ENCODE measurements at regions not wholly inside any gene's neighbourhood (a gene's known extent, or its start where the extent isn't known, plus 50 kb on each side); places are given as distances from the start of the nearest gene placed in this dataset.

GRCh38 chr2:78589871-78590270, 435.6 kb upstream of the REG3G start:
- DNase-seq = no peak
- Histone ChIP-seq H3K9me3 (ENCODE audit: control insufficient read depth in 2 of 2, insufficient read depth in 1 of 2, low read depth in 1 of 2, low read length in 1 of 2) (no peaks in the 10 kb centered on the region), H3K27ac (ENCODE audit: low read depth in 1 of 3, low read length in 2 of 3) (no peak overlapping the region), H3K27me3 (ENCODE audit: control insufficient read depth in 3 of 3, insufficient read depth in 3 of 3, low read length in 3 of 3) (no peaks in the 10 kb centered on the region), H3K4me1 (ENCODE audit: control insufficient read depth in 3 of 3, insufficient read depth in 2 of 3, low read depth in 1 of 3, low read length in 2 of 3) (no peaks in the 10 kb centered on the region), H3K4me3 (ENCODE audit: low read depth in 1 of 3, low read length in 3 of 3) (no peak overlapping the region), H3K36me3 (ENCODE audit: control insufficient read depth in 3 of 3, insufficient read depth in 2 of 3, low read depth in 1 of 3, low read length in 3 of 3) (no peaks in the 10 kb centered on the region)
- no peak for FAIRE-seq

- FAIRE-seq = no peak
- Histone ChIP-seq H3K27ac (ENCODE audit: low read depth in 1 of 3, low read length in 2 of 3) (no peak overlapping the region), H3K4me1 (ENCODE audit: control insufficient read depth in 3 of 3, insufficient read depth in 2 of 3, low read depth in 1 of 3, low read length in 2 of 3) (no peaks in the 10 kb centered on the region), H3K27me3 (ENCODE audit: control insufficient read depth in 3 of 3, insufficient read depth in 3 of 3, low read length in 3 of 3) (no peaks in the 10 kb centered on the region), H3K36me3 (ENCODE audit: control insufficient read depth in 3 of 3, insufficient read depth in 2 of 3, low read depth in 1 of 3, low read length in 3 of 3) (no peaks in the 10 kb centered on the region), H3K4me3 (ENCODE audit: low read depth in 1 of 3, low read length in 3 of 3) (no peak overlapping the region), H3K9me3 (ENCODE audit: control insufficient read depth in 2 of 2, insufficient read depth in 1 of 2, low read depth in 1 of 2, low read length in 1 of 2) (no peaks in the 10 kb centered on the region)
- WGBS, 3 donors = 64 to 75% (median 69%) methylated on average over 3 of the region's 3 CpGs
- no peak for DNase-seq
These were observed 433.0 kb upstream of the REG3G start for GRCh38 chr2:78592491-78592890.

GRCh38 chr2:78601113-78601512, 424.4 kb upstream of the REG3G start:
- FAIRE-seq = no peak
- H3K4me3 ChIP-seq (ENCODE audit: low read depth in 1 of 3, low read length in 3 of 3) = no peak overlapping the region

GRCh38 chr2:78602862-78603261, 422.6 kb upstream of the REG3G start:
- no peak for FAIRE-seq
- Histone ChIP-seq H3K9me3 (ENCODE audit: control insufficient read depth in 2 of 2, insufficient read depth in 1 of 2, low read depth in 1 of 2, low read length in 1 of 2) (no peaks in the 10 kb centered on the region), H3K4me3 (ENCODE audit: low read depth in 1 of 3, low read length in 3 of 3) (no peak overlapping the region), H3K27me3 (ENCODE audit: control insufficient read depth in 3 of 3, insufficient read depth in 3 of 3, low read length in 3 of 3) (no peaks in the 10 kb centered on the region), H3K36me3 (ENCODE audit: control insufficient read depth in 3 of 3, insufficient read depth in 2 of 3, low read depth in 1 of 3, low read length in 3 of 3) (no peaks in the 10 kb centered on the region), H3K4me1 (ENCODE audit: control insufficient read depth in 3 of 3, insufficient read depth in 2 of 3, low read depth in 1 of 3, low read length in 2 of 3) (no peaks in the 10 kb centered on the region), H3K27ac (ENCODE audit: low read depth in 1 of 3, low read length in 2 of 3) (no peak overlapping the region)
- 90 to 94% (median 92%) methylated on average over 4 of the region's 4 CpGs for WGBS, 3 donors
- no peak for DNase-seq

More at GRCh38 chr2:78601113-78601512, 424.4 kb upstream of the REG3G start:
- Histone ChIP-seq H3K36me3 (ENCODE audit: control insufficient read depth in 3 of 3, insufficient read depth in 2 of 3, low read depth in 1 of 3, low read length in 3 of 3) (no peaks in the 10 kb centered on the region), H3K9me3 (ENCODE audit: control insufficient read depth in 2 of 2, insufficient read depth in 1 of 2, low read depth in 1 of 2, low read length in 1 of 2) (no peaks in the 10 kb centered on the region), H3K4me1 (ENCODE audit: control insufficient read depth in 3 of 3, insufficient read depth in 2 of 3, low read depth in 1 of 3, low read length in 2 of 3) (no peaks in the 10 kb centered on the region), H3K27ac (ENCODE audit: low read depth in 1 of 3, low read length in 2 of 3) (no peak overlapping the region), H3K27me3 (ENCODE audit: control insufficient read depth in 3 of 3, insufficient read depth in 3 of 3, low read length in 3 of 3) (no peaks in the 10 kb centered on the region)
- WGBS, 3 donors = 73 to 80% (median 74%) methylated on average over 1 of the region's 1 CpG
- DNase-seq = no peak

- no peaks in the 10 kb centered on the region for H3K36me3 ChIP-seq (ENCODE audit: control insufficient read depth in 3 of 3, insufficient read depth in 2 of 3, low read depth in 1 of 3, low read length in 3 of 3)
- no peaks in the 10 kb centered on the region for H3K4me1 ChIP-seq (ENCODE audit: control insufficient read depth in 3 of 3, insufficient read depth in 2 of 3, low read depth in 1 of 3, low read length in 2 of 3)
- 19 to 24% (median 21%) methylated on average over 2 of the region's 2 CpGs for WGBS, 3 donors
- FAIRE-seq (no peak), DNase-seq (no peak)
- H3K27me3 ChIP-seq (ENCODE audit: control insufficient read depth in 3 of 3, insufficient read depth in 3 of 3, low read length in 3 of 3) = no peaks in the 10 kb centered on the region
- no peak overlapping the region for H3K27ac ChIP-seq (ENCODE audit: low read depth in 1 of 3, low read length in 2 of 3)
- no peaks in the 10 kb centered on the region for H3K9me3 ChIP-seq (ENCODE audit: control insufficient read depth in 2 of 2, insufficient read depth in 1 of 2, low read depth in 1 of 2, low read length in 1 of 2)
- H3K4me3 ChIP-seq (ENCODE audit: low read depth in 1 of 3, low read length in 3 of 3) = no peak overlapping the region
These were observed 418.6 kb upstream of the REG3G start for GRCh38 chr2:78606895-78607294.

GRCh38 chr2:78614726-78615125, 410.8 kb upstream of the REG3G start:
- Histone ChIP-seq H3K4me1 (ENCODE audit: control insufficient read depth in 3 of 3, insufficient read depth in 2 of 3, low read depth in 1 of 3, low read length in 2 of 3) (no peaks in the 10 kb centered on the region), H3K27me3 (ENCODE audit: control insufficient read depth in 3 of 3, insufficient read depth in 3 of 3, low read length in 3 of 3) (no peaks in the 10 kb centered on the region), H3K27ac (ENCODE audit: low read depth in 1 of 3, low read length in 2 of 3) (no peak overlapping the region), H3K36me3 (ENCODE audit: control insufficient read depth in 3 of 3, insufficient read depth in 2 of 3, low read depth in 1 of 3, low read length in 3 of 3) (no peaks in the 10 kb centered on the region), H3K9me3 (ENCODE audit: control insufficient read depth in 2 of 2, insufficient read depth in 1 of 2, low read depth in 1 of 2, low read length in 1 of 2) (no peaks in the 10 kb centered on the region), H3K4me3 (ENCODE audit: low read depth in 1 of 3, low read length in 3 of 3) (no peak overlapping the region)
- DNase-seq (no peak), FAIRE-seq (no peak)
- 75 to 80% (median 78%) methylated on average over 1 of the region's 1 CpG for WGBS, 3 donors

GRCh38 chr2:78615956-78616355, 409.5 kb upstream of the REG3G start:
- H3K4me3 ChIP-seq (ENCODE audit: low read depth in 1 of 3, low read length in 3 of 3) = no peak overlapping the region
- FAIRE-seq (no peak), DNase-seq (no peak)
- no peaks in the 10 kb centered on the region for H3K27me3 ChIP-seq (ENCODE audit: control insufficient read depth in 3 of 3, insufficient read depth in 3 of 3, low read length in 3 of 3)
- H3K9me3 ChIP-seq (ENCODE audit: control insufficient read depth in 2 of 2, insufficient read depth in 1 of 2, low read depth in 1 of 2, low read length in 1 of 2) = no peaks in the 10 kb centered on the region
- no peak overlapping the region for H3K27ac ChIP-seq (ENCODE audit: low read depth in 1 of 3, low read length in 2 of 3)
- H3K36me3 ChIP-seq (ENCODE audit: control insufficient read depth in 3 of 3, insufficient read depth in 2 of 3, low read depth in 1 of 3, low read length in 3 of 3) = no peaks in the 10 kb centered on the region
- no peaks in the 10 kb centered on the region for H3K4me1 ChIP-seq (ENCODE audit: control insufficient read depth in 3 of 3, insufficient read depth in 2 of 3, low read depth in 1 of 3, low read length in 2 of 3)
- 68 to 85% (median 71%) methylated on average over 2 of the region's 2 CpGs for WGBS, 3 donors

- H3K27ac ChIP-seq (ENCODE audit: low read depth in 1 of 3, low read length in 2 of 3) = no peak overlapping the region
- no peaks in the 10 kb centered on the region for H3K9me3 ChIP-seq (ENCODE audit: control insufficient read depth in 2 of 2, insufficient read depth in 1 of 2, low read depth in 1 of 2, low read length in 1 of 2)
- FAIRE-seq (no peak), DNase-seq (no peak)
- H3K4me1 ChIP-seq (ENCODE audit: control insufficient read depth in 3 of 3, insufficient read depth in 2 of 3, low read depth in 1 of 3, low read length in 2 of 3) = no peaks in the 10 kb centered on the region
- no peaks in the 10 kb centered on the region for H3K27me3 ChIP-seq (ENCODE audit: control insufficient read depth in 3 of 3, insufficient read depth in 3 of 3, low read length in 3 of 3)
- WGBS, 3 donors = 55 to 65% (median 62%) methylated on average over 2 of the region's 2 CpGs
- no peak overlapping the region for H3K4me3 ChIP-seq (ENCODE audit: low read depth in 1 of 3, low read length in 3 of 3)
- no peaks in the 10 kb centered on the region for H3K36me3 ChIP-seq (ENCODE audit: control insufficient read depth in 3 of 3, insufficient read depth in 2 of 3, low read depth in 1 of 3, low read length in 3 of 3)
These were observed 391.1 kb upstream of the REG3G start for GRCh38 chr2:78634425-78634824.

GRCh38 chr2:78644854-78645253, 380.6 kb upstream of the REG3G start:
- FAIRE-seq (no peak), DNase-seq (no peak)
- H3K4me1 ChIP-seq (ENCODE audit: control insufficient read depth in 3 of 3, insufficient read depth in 2 of 3, low read depth in 1 of 3, low read length in 2 of 3) = no peaks in the 10 kb centered on the region
- no peak overlapping the region for H3K27ac ChIP-seq (ENCODE audit: low read depth in 1 of 3, low read length in 2 of 3)
- H3K36me3 ChIP-seq (ENCODE audit: control insufficient read depth in 3 of 3, insufficient read depth in 2 of 3, low read depth in 1 of 3, low read length in 3 of 3) = no peaks in the 10 kb centered on the region
- no peaks in the 10 kb centered on the region for H3K27me3 ChIP-seq (ENCODE audit: control insufficient read depth in 3 of 3, insufficient read depth in 3 of 3, low read length in 3 of 3)
- no peaks in the 10 kb centered on the region for H3K9me3 ChIP-seq (ENCODE audit: control insufficient read depth in 2 of 2, insufficient read depth in 1 of 2, low read depth in 1 of 2, low read length in 1 of 2)
- no peak overlapping the region for H3K4me3 ChIP-seq (ENCODE audit: low read depth in 1 of 3, low read length in 3 of 3)
- WGBS, 3 donors = 72 to 87% (median 84%) methylated on average over 1 of the region's 1 CpG

Data from small intestine (tissue), 7 donors.